H1 (cell line): ENCODE measurements at regions not wholly inside any gene's neighbourhood (a gene's known extent, or its start where the extent isn't known, plus 50 kb on each side); places are given as distances from the start of the nearest gene placed in this dataset.

Source experiments
- CTCF ChIA-PET: fragments of 300-600 bp; sonication (Branson Sonifier 250); formaldehyde crosslinking; loops from one replicate; lab custom pipeline; 2021; ENCODE audit not compliant: partially characterized antibody; lab: Charles Lee
- POLR2A ChIA-PET: fragments of 300-600 bp; sonication (Branson Sonifier 250); formaldehyde crosslinking; loops from one replicate; lab custom pipeline; 2021; ENCODE audit warnings: inconsistent platforms; ENCODE audit not compliant: partially characterized antibody; lab: Charles Lee
- DNase-seq, 2 experiments: peaks; one replicate each; pipeline versions ENCODE4 v3.0.0 to v3.0.0-alpha.2; 2010 to 2022; ENCODE audit warnings: low spot score in 2 of 2, low read depth in 1 of 2, mixed read lengths in 1 of 2
- FAIRE-seq: peaks from 2 replicates; lab custom pipeline; 2011; peaks lifted over from hg19 to GRCh38; lab: Jason Lieb, UNC
- H2AFZ ChIP-seq: 2 replicates; pipeline ENCODE4 v1.8.1; 2012; ENCODE audit warnings: low read length, inconsistent platforms
- H2AK5ac ChIP-seq: 2 replicates; pipeline ENCODE4 v1.6.1; 2013; ENCODE audit warnings: low read depth, low read length
- H2BK120ac ChIP-seq: replicated peaks from 2 replicates; pipeline ENCODE3; 2013; ENCODE audit warnings: low read depth, low read length, inconsistent platforms
- H2BK12ac ChIP-seq: 2 replicates; pipeline ENCODE4 v1.6.1; 2013; ENCODE audit warnings: low read depth, low read length
- H2BK15ac ChIP-seq: 2 replicates; pipeline ENCODE4 v1.6.1; 2013; ENCODE audit warnings: low read length
- H2BK20ac ChIP-seq: 2 replicates; pipeline ENCODE4 v1.6.1; 2013; ENCODE audit warnings: low read length
- H2BK5ac ChIP-seq: 2 replicates; pipeline ENCODE4 v1.6.1; 2013; ENCODE audit warnings: low read depth, low read length
- H3K14ac ChIP-seq: 2 replicates; pipeline ENCODE4 v1.6.1; 2013; ENCODE audit warnings: inconsistent platforms; ENCODE audit not compliant: insufficient read length
- H3K18ac ChIP-seq: 2 replicates; pipeline ENCODE4 v1.6.1; 2013; ENCODE audit warnings: low read length; ENCODE audit errors: extremely low read depth
- H3K23ac ChIP-seq: 2 replicates; pipeline ENCODE4 v1.6.1; 2013; ENCODE audit warnings: inconsistent platforms; ENCODE audit not compliant: insufficient read length
- H3K23me2 ChIP-seq: 2 replicates; pipeline ENCODE4 v1.6.1; 2013; ENCODE audit warnings: low read depth, low read length
- H3K27ac ChIP-seq: 2 replicates; pipeline ENCODE4 v1.6.1; 2011; ENCODE audit warnings: low read depth, low read length, inconsistent platforms
- H3K27me3 ChIP-seq, 4 experiments: replicated peaks in 1 of 4; 1 replicate in 1 of 4; 2 replicates in 3 of 4; pipeline versions ENCODE4 v1.6.1 to v1.8.1; 2011 to 2013; ENCODE audit warnings: low read length in 3 of 4, mild to moderate bottlenecking in 3 of 4, inconsistent platforms in 2 of 4, mixed read lengths in 2 of 4, moderate library complexity in 1 of 4; ENCODE audit not compliant: control insufficient read depth in 3 of 4, insufficient read depth in 3 of 4; ENCODE audit errors: extremely low read depth in 1 of 4
- H3K36me3 ChIP-seq, 4 experiments: 2 replicates each; pipeline versions ENCODE4 v1.6.1 to v1.8.1; 2011 to 2013; ENCODE audit warnings: mild to moderate bottlenecking in 4 of 4, low read length in 3 of 4, moderate library complexity in 2 of 4, control low read depth in 1 of 4, inconsistent platforms in 1 of 4; ENCODE audit not compliant: insufficient read depth in 4 of 4, control insufficient read depth in 2 of 4
- H3K4ac ChIP-seq: replicated peaks from 2 replicates; pipeline ENCODE3; 2013; ENCODE audit warnings: low read length, low read depth, mixed read lengths, inconsistent platforms; ENCODE audit not compliant: insufficient read length
- H3K4me1 ChIP-seq, 4 experiments: replicated peaks in 1 of 4; 1 replicate in 1 of 4; 2 replicates in 3 of 4; pipeline versions ENCODE4 v1.6.1 to v1.8.1; 2011 to 2013; ENCODE audit warnings: low read length in 3 of 4, inconsistent platforms in 2 of 4, mixed read lengths in 1 of 4; ENCODE audit not compliant: insufficient read depth in 4 of 4, control insufficient read depth in 3 of 4
- H3K4me2 ChIP-seq, 2 experiments: 2 replicates each; pipeline versions ENCODE4 v1.6.1 to v1.8.1; 2011 to 2013; ENCODE audit warnings: low read depth in 2 of 2, low read length in 2 of 2, control low read depth in 1 of 2, inconsistent platforms in 1 of 2, mild to moderate bottlenecking in 1 of 2; ENCODE audit not compliant: insufficient read depth in 1 of 2
- H3K4me3 ChIP-seq, 4 experiments: fragments of 200-600, 300-600 bp in 1 of 4; sonication (generic), shearing (Covaris generic), sonication (Bioruptor Twin) in 1 of 4; 2 replicates each; pipeline versions ENCODE4 v1.5.1 to v1.8.1; 2011 to 2016; ENCODE audit warnings: low read length in 4 of 4, low read depth in 3 of 4, control low read depth in 2 of 4, inconsistent platforms in 2 of 4, mild to moderate bottlenecking in 2 of 4, mixed read lengths in 1 of 4, moderate library complexity in 1 of 4; ENCODE audit not compliant: insufficient read depth in 2 of 4; ENCODE audit errors: extremely low read depth in 1 of 4
- H3K56ac ChIP-seq: replicated peaks from 2 replicates; pipeline ENCODE3; 2013; ENCODE audit warnings: low read depth, mild to moderate bottlenecking, mixed read lengths, low read length, inconsistent platforms; ENCODE audit not compliant: insufficient read length
- H3K79me1 ChIP-seq: 2 replicates; pipeline ENCODE4 v1.6.1; 2013; ENCODE audit warnings: low read depth, low read length, control low read depth
- H3K79me2 ChIP-seq, 2 experiments: 2 replicates each; pipeline versions ENCODE4 v1.6.1 to v1.8.1; 2012 to 2013; ENCODE audit warnings: low read length in 2 of 2, mild to moderate bottlenecking in 2 of 2, inconsistent platforms in 1 of 2; ENCODE audit not compliant: insufficient read depth in 2 of 2, control insufficient read depth in 1 of 2
- H3K9ac ChIP-seq, 4 experiments: replicated peaks in 1 of 4; 1 replicate in 1 of 4; 2 replicates in 3 of 4; pipeline versions ENCODE4 v1.6.1 to v1.8.1; 2011 to 2013; ENCODE audit warnings: low read depth in 3 of 4, low read length in 3 of 4, control low read depth in 2 of 4, mild to moderate bottlenecking in 2 of 4, moderate library complexity in 2 of 4, inconsistent platforms in 1 of 4; ENCODE audit errors: extremely low read depth in 1 of 4
- H3K9me3 ChIP-seq, 2 experiments: 2 replicates each; pipeline versions ENCODE4 v1.6.1 to v1.8.1; 2012 to 2013; ENCODE audit warnings: mild to moderate bottlenecking in 2 of 2, moderate library complexity in 2 of 2, control low read depth in 1 of 2, inconsistent platforms in 1 of 2, low read depth in 1 of 2, low read length in 1 of 2, mixed read lengths in 1 of 2; ENCODE audit not compliant: insufficient read depth in 2 of 2
- H4K20me1 ChIP-seq, 2 experiments: replicated peaks in 1 of 2; 2 replicates each; pipeline versions ENCODE3 to v1.8.1; 2011 to 2013; ENCODE audit warnings: inconsistent platforms in 2 of 2, low read length in 2 of 2, mild to moderate bottlenecking in 1 of 2; ENCODE audit not compliant: insufficient read depth in 2 of 2, control insufficient read depth in 1 of 2
- H4K5ac ChIP-seq: 2 replicates; pipeline ENCODE4 v1.6.1; 2013; ENCODE audit warnings: low read length, low read depth, mixed read lengths, inconsistent platforms; ENCODE audit not compliant: insufficient read length
- H4K8ac ChIP-seq: 2 replicates; pipeline ENCODE4 v1.8.0; 2013; ENCODE audit warnings: mild to moderate bottlenecking, moderate library complexity, low read length, inconsistent platforms; ENCODE audit not compliant: insufficient read depth; ENCODE audit errors: extremely low read depth
- H4K91ac ChIP-seq: replicated peaks from 2 replicates; pipeline ENCODE3; 2013; ENCODE audit warnings: low read length, mixed read lengths, inconsistent platforms; ENCODE audit not compliant: insufficient read length
- KDM1A ChIP-seq: fragments of 200-600, 300-600 bp; sonication (generic); IDR thresholded peaks from 2 replicates; pipeline ENCODE4 v1.7.1; 2016; ENCODE audit warnings: mild to moderate bottlenecking, low read length, borderline replicate concordance
- POU5F1 ChIP-seq: IDR thresholded peaks from 2 replicates; pipeline ENCODE4 v1.6.1; 2011; ENCODE audit warnings: low read depth, mild to moderate bottlenecking, low read length, moderate library complexity
- YY1 ChIP-seq: IDR thresholded peaks from 2 replicates; pipeline ENCODE4 v1.6.1; 2011; ENCODE audit warnings: low read depth, mild to moderate bottlenecking, low read length
- WGBS, 2 experiments: shearing (Covaris generic) in 1 of 2; methylation state at CpG; one replicate each; pipeline versions ENCODE4 v1.1.6 to v1.1.7; 2013 to 2015; ENCODE audit warnings: low lambda C conversion rate in 2 of 2, mixed read lengths in 2 of 2, inconsistent platforms in 1 of 2, low coverage in 1 of 2, missing lambda C conversion rate in 1 of 2; ENCODE audit not compliant: insufficient replicate concordance in 2 of 2, insufficient coverage in 1 of 2, insufficient read length in 1 of 2; ENCODE audit errors: extremely low coverage in 1 of 2, missing lambda C conversion rate in 1 of 2; 5-methylcytosine and 5-hydroxymethylcytosine counted together

GRCh38 chr1:193355626-193356025 is 169.2 kb upstream of the B3GALT2 start:
- H3K4me2 ChIP-seq: no peak overlapping the region
- ChIA-PET CTCF (no interaction called here), POLR2A (no interaction called here)
- H2BK120ac ChIP-seq: no peak overlapping the region
- no peak overlapping the region for H3K9ac ChIP-seq
- DNase-seq (no peak), FAIRE-seq (no peak)
- no peak overlapping the region for H2AK5ac ChIP-seq
- H3K27ac ChIP-seq: no peak overlapping the region
- H3K23me2 ChIP-seq: no peaks in the 10 kb centered on the region
- H3K56ac ChIP-seq: no peak overlapping the region
- no peak overlapping the region for H3K18ac ChIP-seq
- H3K14ac ChIP-seq: no peak overlapping the region
- H2BK5ac ChIP-seq: no peak overlapping the region
- no peaks in the 10 kb centered on the region for H3K4me1 ChIP-seq
- H3K23ac ChIP-seq: no peak overlapping the region
- no peaks in the 10 kb centered on the region for H4K20me1 ChIP-seq
- H3K9me3 ChIP-seq: no peaks in the 10 kb centered on the region
- H3K79me2 ChIP-seq: no peaks in the 10 kb centered on the region
- H2BK12ac ChIP-seq: no peak overlapping the region
- no peak overlapping the region for H2BK15ac ChIP-seq
- H4K5ac ChIP-seq: no peak overlapping the region
- H4K91ac ChIP-seq: no peak overlapping the region
- WGBS, 2 experiments: 88% methylated on average over 2 of the region's 2 CpGs; no CpG with 5 or more reads in 1 of the 2 experiments
- H3K36me3 ChIP-seq: no peaks in the 10 kb centered on the region
- H3K79me1 ChIP-seq: no peaks in the 10 kb centered on the region
- TF ChIP-seq KDM1A: no peak
- TF ChIP-seq POU5F1: no peak
- no peak for TF ChIP-seq YY1
- no peak overlapping the region for H3K4ac ChIP-seq
- H2BK20ac ChIP-seq: no peak overlapping the region
- H4K8ac ChIP-seq: no peak overlapping the region
- H2AFZ ChIP-seq: no peak overlapping the region
- H3K4me3 ChIP-seq: no peak overlapping the region
- H3K27me3 ChIP-seq: no peaks in the 10 kb centered on the region
